Liver (tissue), 8 donors: ENCODE measurements at regions not wholly inside any gene's neighbourhood (a gene's known extent, or its start where the extent isn't known, plus 50 kb on each side); places are given as distances from the start of the nearest gene placed in this dataset.

Source experiments
- DNase-seq: peaks from one replicate; pipeline ENCODE4 v3.0.0-alpha.2; 2017; ENCODE audit warnings: low spot score
- H3K27ac ChIP-seq, 2 donors: one replicate each; pipeline ENCODE4 v1.7.0; 2013; ENCODE audit warnings: inconsistent platforms in 2 of 2, low read length in 2 of 2, control low read depth in 1 of 2, low read depth in 1 of 2, mild to moderate bottlenecking in 1 of 2
- H3K27me3 ChIP-seq, 4 donors: one replicate each; pipeline versions ENCODE4 v1.6.1 to v1.7.0; 2013; ENCODE audit warnings: low read length in 3 of 4, inconsistent platforms in 1 of 4, mild to moderate bottlenecking in 1 of 4, moderate library complexity in 1 of 4; ENCODE audit not compliant: control insufficient read depth in 4 of 4, insufficient read depth in 4 of 4
- H3K36me3 ChIP-seq, 4 donors: one replicate each; pipeline versions ENCODE4 v1.6.1 to v1.7.0; 2013; ENCODE audit warnings: low read length in 3 of 4, mild to moderate bottlenecking in 3 of 4, low read depth in 1 of 4, moderate library complexity in 1 of 4; ENCODE audit not compliant: control insufficient read depth in 4 of 4, insufficient read depth in 3 of 4
- H3K4me1 ChIP-seq, 4 donors: one replicate each; pipeline versions ENCODE4 v1.6.1 to v1.7.0; 2013; ENCODE audit warnings: low read length in 3 of 4, mild to moderate bottlenecking in 3 of 4, moderate library complexity in 1 of 4; ENCODE audit not compliant: control insufficient read depth in 4 of 4, insufficient read depth in 4 of 4
- H3K4me3 ChIP-seq, 3 donors: one replicate each; pipeline versions ENCODE4 v1.6.1 to v1.7.0; 2013; ENCODE audit warnings: low read length in 3 of 3, control low read depth in 1 of 3, low read depth in 1 of 3, mild to moderate bottlenecking in 1 of 3
- H3K9ac ChIP-seq, 2 donors: one replicate each; pipeline ENCODE4 v1.7.0; 2013; ENCODE audit warnings: low read length in 2 of 2, mild to moderate bottlenecking in 2 of 2, moderate library complexity in 2 of 2, control low read depth in 1 of 2, low read depth in 1 of 2
- H3K9me3 ChIP-seq, 4 donors: one replicate each; pipeline versions ENCODE4 v1.6.1 to v1.7.0; 2013; ENCODE audit warnings: low read length in 3 of 4; ENCODE audit not compliant: control insufficient read depth in 4 of 4
- ATF3 ChIP-seq: IDR thresholded peaks from 2 replicates; pipeline ENCODE4 v1.6.1; 2016; ENCODE audit warnings: antibody characterized with exemption
- CTCF ChIP-seq: fragments of 150-350 bp; IDR thresholded peaks from 2 replicates; pipeline ENCODE4 v1.5.1; 2017; ENCODE audit warnings: improper control_type of control experiment, low read depth, low read length; ENCODE audit not compliant: missing input control
- EGR1 ChIP-seq, 2 donors: IDR thresholded peaks; 2 replicates each; pipeline ENCODE4 v1.6.1; 2016 to 2018; ENCODE audit warnings: antibody characterized with exemption in 2 of 2, low read depth in 2 of 2
- FOXA1 ChIP-seq: IDR thresholded peaks from 2 replicates; pipeline ENCODE4 v1.6.1; 2016; ENCODE audit warnings: antibody characterized with exemption
- FOXA2 ChIP-seq: IDR thresholded peaks from 2 replicates; pipeline ENCODE4 v1.6.1; 2016; ENCODE audit warnings: antibody characterized with exemption
- GABPA ChIP-seq, 2 donors: IDR thresholded peaks in 1 of 2; conservative IDR thresholded peaks in 1 of 2; 2 replicates each; pipeline ENCODE4 v1.6.1; 2016; ENCODE audit warnings: antibody characterized with exemption in 2 of 2, mild to moderate bottlenecking in 1 of 2, moderate library complexity in 1 of 2
- HNF4A ChIP-seq, 2 donors: conservative IDR thresholded peaks; 2 replicates each; pipeline ENCODE4 v1.6.1; 2016; ENCODE audit warnings: antibody characterized with exemption in 2 of 2, mild to moderate bottlenecking in 2 of 2
- HNF4G ChIP-seq: IDR thresholded peaks from 2 replicates; pipeline ENCODE4 v1.6.1; 2016; ENCODE audit warnings: antibody characterized with exemption
- JUND ChIP-seq, 2 donors: IDR thresholded peaks; 2 replicates each; pipeline ENCODE4 v1.6.1; 2016; ENCODE audit warnings: antibody characterized with exemption in 2 of 2
- NR2F2 ChIP-seq: IDR thresholded peaks from 2 replicates; pipeline ENCODE4 v1.6.1; 2016; ENCODE audit warnings: antibody characterized with exemption
- REST ChIP-seq: IDR thresholded peaks from 2 replicates; pipeline ENCODE4 v1.6.1; 2016; ENCODE audit warnings: antibody characterized with exemption, mild to moderate bottlenecking
- RXRA ChIP-seq, 2 donors: IDR thresholded peaks; 2 replicates each; pipeline ENCODE4 v1.6.1; 2017 to 2018; ENCODE audit warnings: antibody characterized with exemption in 2 of 2, mild to moderate bottlenecking in 1 of 2
- SP1 ChIP-seq: IDR thresholded peaks from 2 replicates; pipeline ENCODE4 v1.6.1; 2018; ENCODE audit warnings: antibody characterized with exemption, mild to moderate bottlenecking
- TAF1 ChIP-seq: conservative IDR thresholded peaks from 2 replicates; pipeline ENCODE4 v1.6.1; 2016; ENCODE audit warnings: antibody characterized with exemption, mild to moderate bottlenecking
- YY1 ChIP-seq: IDR thresholded peaks from 2 replicates; pipeline ENCODE4 v1.6.1; 2016; ENCODE audit warnings: antibody characterized with exemption, mild to moderate bottlenecking
- ZBTB33 ChIP-seq: IDR thresholded peaks from 2 replicates; pipeline ENCODE4 v1.6.1; 2016; ENCODE audit warnings: antibody characterized with exemption
- whole genome bisulfite sequencing: extraction: QIAGEN DNeasy Blood & Tissue Kit; methylation state at CpG from one replicate; pipeline ENCODE4 v1.1.7; 2013; 5-methylcytosine and 5-hydroxymethylcytosine counted together
- donor health status: healthy.
- donor health status: healthy.
- donor health status: healthy.
- donor health status: healthy.
- donor health status: healthy.

GRCh38 chr2:5950736-5951135, 258.6 kb downstream of the SOX11 start:
- H3K36me3 ChIP-seq = no peaks in the 10 kb centered on the region
- TF ChIP-seq EGR1 (IDR thresholded peaks at IDR 0.05; ENCODE audit: low read depth in 2 of 2) = no peak
- TF ChIP-seq RXRA (IDR thresholded peaks at IDR 0.05) = no peak
- TF ChIP-seq JUND (IDR thresholded peaks at IDR 0.05) = no peak
- no peak for TF ChIP-seq ZBTB33
- TF ChIP-seq REST = no peak
- TF ChIP-seq TAF1 = no peak
- no peak for TF ChIP-seq YY1
- TF ChIP-seq HNF4G = no peak
- no peak for TF ChIP-seq NR2F2
- TF ChIP-seq FOXA1 = no peak
- no peak for TF ChIP-seq SP1
- no peak for TF ChIP-seq CTCF
- no peak for TF ChIP-seq ATF3
- peaks cover 0 to 3% (median 0%) of the 10 kb centered on the region in 4 donors for H3K9me3 ChIP-seq
- no peaks in the 10 kb centered on the region for H3K4me1 ChIP-seq
- no peak overlapping the region for H3K9ac ChIP-seq
- no peak for DNase-seq
- no peak overlapping the region for H3K27ac ChIP-seq
- peaks cover 0 to 5% (median 0%) of the 10 kb centered on the region in 4 donors for H3K27me3 ChIP-seq
- WGBS = 78% methylated on average over 5 of the region's 5 CpGs
- H3K4me3 ChIP-seq = no peak overlapping the region

- Histone ChIP-seq H3K27me3 (peaks cover 0 to 5% (median 0%) of the 10 kb centered on the region in 4 donors), H3K36me3 (no peaks in the 10 kb centered on the region), H3K9ac (no peak overlapping the region), H3K9me3 (peaks cover 0 to 3% (median 0%) of the 10 kb centered on the region in 4 donors), H3K4me3 (no peak overlapping the region), H3K27ac (no peak overlapping the region), H3K4me1 (no peaks in the 10 kb centered on the region)
- no peak for DNase-seq
- WGBS = 34% methylated on average over 1 of the region's 1 CpG
- TF ChIP-seq NR2F2 (no peak), EGR1 (IDR thresholded peaks at IDR 0.05; ENCODE audit: low read depth in 2 of 2) (no peak), ATF3 (no peak), HNF4A (conservative IDR thresholded peaks at IDR 0.05) (no peak), YY1 (no peak), TAF1 (no peak), GABPA (IDR thresholded peaks at IDR 0.05 in 1 of 2, conservative IDR thresholded peaks at IDR 0.05 in 1 of 2) (no peak), FOXA2 (no peak)
Observed at GRCh38 chr2:5951471-5951870, 259.3 kb downstream of the SOX11 start.
